ENCODE measurements at regions not wholly inside any gene's neighbourhood (a gene's known extent, or its start where the extent isn't known, plus 50 kb on each side); places are given as distances from the start of the nearest gene placed in this dataset.

- TF ChIP-seq CTCF (IDR thresholded peaks at IDR 0.05) (no peak), POLR2AphosphoS5 (IDR thresholded peaks at IDR 0.05) (no peak)
These were observed 60.7 kb downstream of the CEBPB start for GRCh38 chr20:50251383-50251748.

Measured in breast epithelium (tissue), 3 donors.